ENCODE measurements at regions not wholly inside any gene's neighbourhood (a gene's known extent, or its start where the extent isn't known, plus 50 kb on each side); places are given as distances from the start of the nearest gene placed in this dataset.

DNA sequence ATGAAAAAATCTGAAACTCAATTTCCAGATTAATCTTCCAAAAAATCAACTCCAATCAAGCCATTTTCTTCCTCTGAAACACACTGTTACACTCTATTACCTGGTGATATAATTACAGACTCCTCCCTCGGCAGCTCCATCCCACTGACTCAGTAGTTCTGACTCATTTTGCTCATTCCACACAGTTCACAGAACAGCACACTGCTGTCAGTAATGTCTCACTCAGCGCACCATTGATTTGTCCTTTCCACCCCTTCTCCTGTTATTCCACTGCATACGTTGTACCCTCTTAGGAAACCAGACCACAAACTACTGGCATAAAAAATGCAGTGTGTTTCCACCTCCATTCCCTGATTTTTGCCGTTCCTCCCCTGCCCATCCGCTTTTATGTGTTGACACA, 212.7 kb downstream of the SLIT2 start:
- Histone ChIP-seq H3K9me3 (ENCODE audit: control insufficient read depth, low read length) (no peaks in the 10 kb centered on the region), H3K36me3 (ENCODE audit: control insufficient read depth, insufficient read depth, low read length) (no peaks in the 10 kb centered on the region), H3K4me1 (ENCODE audit: control insufficient read depth, insufficient read depth, low read length) (no peaks in the 10 kb centered on the region), H3K27me3 (ENCODE audit: control insufficient read depth, insufficient read depth, low read length) (no peaks in the 10 kb centered on the region), H3K4me3 (ENCODE audit: low read length) (no peak overlapping the region), H3K9ac (ENCODE audit: low read length) (no peak overlapping the region)

DNA sequence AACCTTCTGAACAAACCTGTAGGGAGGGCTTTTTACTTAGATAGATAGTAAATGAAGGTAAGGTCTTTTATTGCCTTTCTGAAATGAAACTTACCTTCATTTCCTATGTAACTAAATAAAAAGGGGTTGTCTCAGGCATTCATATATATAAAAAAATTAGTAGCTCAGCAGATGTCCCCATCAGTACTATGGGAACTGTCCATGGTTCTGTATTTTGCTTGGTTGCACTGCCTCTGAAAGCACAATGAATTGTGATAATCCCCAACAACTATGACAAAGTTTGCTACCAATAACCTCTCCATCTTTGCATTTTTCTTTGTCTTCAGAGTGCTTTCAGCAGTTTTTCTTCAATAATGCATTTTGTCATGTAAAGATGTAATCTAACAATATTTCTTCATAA, 222.4 kb downstream of the SLIT2 start:
- Histone ChIP-seq H3K9ac (ENCODE audit: low read length) (no peak overlapping the region), H3K4me3 (ENCODE audit: low read length) (no peak overlapping the region), H3K27me3 (ENCODE audit: control insufficient read depth, insufficient read depth, low read length) (no peaks in the 10 kb centered on the region), H3K4me1 (ENCODE audit: control insufficient read depth, insufficient read depth, low read length) (no peaks in the 10 kb centered on the region), H3K36me3 (ENCODE audit: control insufficient read depth, insufficient read depth, low read length) (no peaks in the 10 kb centered on the region), H3K9me3 (ENCODE audit: control insufficient read depth, low read length) (no peaks in the 10 kb centered on the region)

DNA sequence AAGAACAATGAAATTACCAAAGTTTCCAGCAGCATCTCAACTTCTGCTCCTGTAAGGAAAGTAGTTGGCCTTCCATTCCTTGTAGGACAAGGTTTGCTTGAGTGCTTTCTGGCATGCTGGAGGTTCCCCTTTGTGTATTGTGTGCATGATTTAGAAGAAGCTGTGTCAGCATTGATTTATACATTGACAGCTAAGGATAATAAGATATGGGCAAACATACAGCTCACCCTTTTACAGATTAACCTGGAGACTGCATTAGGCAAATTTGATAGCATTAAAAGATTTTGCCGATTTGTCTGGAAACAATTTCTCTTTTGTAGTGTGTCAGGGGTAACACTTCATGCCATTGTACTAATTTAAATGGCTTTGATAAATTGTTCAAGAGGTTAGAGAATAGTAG, 221.8 kb upstream of the PACRGL start:
- no peaks in the 10 kb centered on the region for H3K27me3 ChIP-seq (ENCODE audit: control insufficient read depth, insufficient read depth, low read length)
- H3K9me3 ChIP-seq (ENCODE audit: control insufficient read depth, low read length), result no peaks in the 10 kb centered on the region
- H3K9ac ChIP-seq (ENCODE audit: low read length), result no peak overlapping the region
- H3K36me3 ChIP-seq (ENCODE audit: control insufficient read depth, insufficient read depth, low read length), result no peaks in the 10 kb centered on the region
- H3K4me3 ChIP-seq (ENCODE audit: low read length), result no peak overlapping the region
- H3K4me1 ChIP-seq (ENCODE audit: control insufficient read depth, insufficient read depth, low read length), result no peaks in the 10 kb centered on the region

DNA sequence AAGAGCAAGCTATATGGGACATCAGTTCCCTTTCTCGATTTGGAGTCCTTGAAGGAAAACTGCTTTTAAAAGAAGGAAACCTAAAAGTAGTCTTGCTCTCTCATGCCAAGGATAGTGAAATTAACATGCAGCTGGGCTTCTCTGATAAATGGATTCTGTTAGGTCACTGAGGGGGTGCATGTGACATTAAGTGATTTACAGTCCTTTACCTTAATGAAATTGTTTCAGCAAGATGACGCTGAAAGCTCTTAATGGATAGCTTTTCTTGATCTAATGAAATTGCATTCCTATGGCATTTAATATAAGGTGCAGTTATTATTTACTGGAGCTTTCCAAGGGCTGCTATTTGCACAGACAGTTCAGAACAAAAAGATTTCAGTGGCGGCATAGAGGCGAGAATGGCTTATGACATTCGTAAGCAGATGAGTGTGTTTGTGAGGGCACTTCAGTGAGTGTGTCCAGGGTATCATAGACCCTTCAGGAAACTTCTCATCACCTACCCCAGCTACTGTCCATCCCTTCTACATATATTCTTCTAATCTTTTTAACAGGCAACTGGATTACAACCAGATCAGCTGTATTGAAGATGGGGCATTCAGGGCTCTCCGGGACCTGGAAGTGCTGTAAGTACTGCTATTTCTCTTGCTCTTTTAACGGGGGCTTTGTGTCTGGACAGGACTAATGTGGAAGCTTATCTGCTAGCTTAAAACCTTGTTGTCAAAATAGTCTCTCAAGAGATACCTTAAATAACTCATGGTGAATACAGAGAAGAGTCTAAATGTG, 219.9 kb upstream of the PACRGL start:
- Histone ChIP-seq H3K4me3 (ENCODE audit: low read length) (no peak overlapping the region), H3K4me1 (ENCODE audit: control insufficient read depth, insufficient read depth, low read length) (no peaks in the 10 kb centered on the region), H3K36me3 (ENCODE audit: control insufficient read depth, insufficient read depth, low read length) (no peaks in the 10 kb centered on the region), H3K9me3 (ENCODE audit: control insufficient read depth, low read length) (no peaks in the 10 kb centered on the region), H3K9ac (ENCODE audit: low read length) (no peak overlapping the region), H3K27me3 (ENCODE audit: control insufficient read depth, insufficient read depth, low read length) (no peaks in the 10 kb centered on the region)

DNA sequence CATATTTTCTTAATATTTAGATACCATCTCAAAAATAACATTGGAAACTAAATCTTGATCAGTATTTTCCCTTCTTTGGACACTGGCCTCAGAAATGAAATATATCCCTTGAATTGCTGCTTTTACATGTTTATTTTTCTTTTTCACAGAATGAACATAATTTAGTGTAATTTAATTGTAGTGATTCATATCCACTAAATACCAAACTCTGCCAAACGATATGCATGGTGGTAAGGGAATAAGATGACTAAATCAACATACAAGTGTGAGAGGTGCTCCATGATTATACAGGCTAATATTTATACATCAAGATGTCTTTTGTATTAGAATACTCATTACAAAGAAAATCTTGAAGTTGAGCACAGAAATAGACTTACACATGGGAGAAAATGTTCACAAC, 216.8 kb upstream of the PACRGL start:
- Histone ChIP-seq H3K36me3 (ENCODE audit: control insufficient read depth, insufficient read depth, low read length) (no peaks in the 10 kb centered on the region), H3K9ac (ENCODE audit: low read length) (no peak overlapping the region), H3K4me1 (ENCODE audit: control insufficient read depth, insufficient read depth, low read length) (no peaks in the 10 kb centered on the region), H3K9me3 (ENCODE audit: control insufficient read depth, low read length) (no peaks in the 10 kb centered on the region), H3K4me3 (ENCODE audit: low read length) (no peak overlapping the region), H3K27me3 (ENCODE audit: control insufficient read depth, insufficient read depth, low read length) (no peaks in the 10 kb centered on the region)

DNA sequence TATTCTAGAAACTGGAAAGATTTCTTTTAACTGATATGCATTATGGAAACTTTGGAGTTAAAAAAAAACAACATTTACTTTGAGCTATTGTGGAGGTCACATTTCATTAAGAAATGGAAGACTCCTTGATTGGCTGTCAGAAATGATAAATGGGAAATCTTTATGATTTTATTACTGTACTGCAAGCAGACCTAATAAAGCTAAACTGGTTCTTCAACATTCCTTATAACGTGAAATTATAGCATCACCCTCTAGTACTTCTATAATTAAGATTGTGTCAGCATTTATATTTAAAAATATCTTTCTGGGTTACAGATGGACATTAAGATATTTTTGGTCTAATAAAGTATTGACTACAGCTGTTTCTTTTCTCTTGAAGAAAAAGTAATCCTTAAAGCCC, 213.8 kb upstream of the PACRGL start:
- H3K36me3 ChIP-seq (ENCODE audit: control insufficient read depth, insufficient read depth, low read length), result no peaks in the 10 kb centered on the region
- no peak overlapping the region for H3K9ac ChIP-seq (ENCODE audit: low read length)
- no peaks in the 10 kb centered on the region for H3K27me3 ChIP-seq (ENCODE audit: control insufficient read depth, insufficient read depth, low read length)
- no peak overlapping the region for H3K4me3 ChIP-seq (ENCODE audit: low read length)
- H3K9me3 ChIP-seq (ENCODE audit: control insufficient read depth, low read length), result no peaks in the 10 kb centered on the region
- H3K4me1 ChIP-seq (ENCODE audit: control insufficient read depth, insufficient read depth, low read length), result no peaks in the 10 kb centered on the region

DNA sequence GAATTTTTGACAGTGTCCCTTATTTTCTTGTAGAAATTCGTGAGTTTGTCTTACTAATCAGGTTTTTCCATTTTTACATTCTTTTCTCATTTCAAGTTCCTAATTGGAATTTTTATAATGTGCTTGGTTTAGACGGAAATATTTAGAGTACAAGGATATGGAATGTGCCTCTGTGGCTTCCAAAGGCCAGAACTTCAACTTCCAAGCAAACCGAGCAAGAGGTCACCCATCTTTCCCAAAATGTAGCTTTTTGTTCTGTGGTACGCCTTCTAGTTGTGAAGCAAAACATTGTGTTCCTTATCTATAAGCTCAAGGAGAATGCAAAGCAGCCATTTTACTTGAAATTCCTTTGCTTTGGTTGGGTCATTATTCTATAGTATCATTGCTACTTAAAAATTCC, 212.8 kb upstream of the PACRGL start:
- H3K4me1 ChIP-seq (ENCODE audit: control insufficient read depth, insufficient read depth, low read length), result no peaks in the 10 kb centered on the region
- H3K9me3 ChIP-seq (ENCODE audit: control insufficient read depth, low read length), result no peaks in the 10 kb centered on the region
- no peaks in the 10 kb centered on the region for H3K27me3 ChIP-seq (ENCODE audit: control insufficient read depth, insufficient read depth, low read length)
- no peak overlapping the region for H3K9ac ChIP-seq (ENCODE audit: low read length)
- H3K4me3 ChIP-seq (ENCODE audit: low read length), result no peak overlapping the region
- no peaks in the 10 kb centered on the region for H3K36me3 ChIP-seq (ENCODE audit: control insufficient read depth, insufficient read depth, low read length)

DNA sequence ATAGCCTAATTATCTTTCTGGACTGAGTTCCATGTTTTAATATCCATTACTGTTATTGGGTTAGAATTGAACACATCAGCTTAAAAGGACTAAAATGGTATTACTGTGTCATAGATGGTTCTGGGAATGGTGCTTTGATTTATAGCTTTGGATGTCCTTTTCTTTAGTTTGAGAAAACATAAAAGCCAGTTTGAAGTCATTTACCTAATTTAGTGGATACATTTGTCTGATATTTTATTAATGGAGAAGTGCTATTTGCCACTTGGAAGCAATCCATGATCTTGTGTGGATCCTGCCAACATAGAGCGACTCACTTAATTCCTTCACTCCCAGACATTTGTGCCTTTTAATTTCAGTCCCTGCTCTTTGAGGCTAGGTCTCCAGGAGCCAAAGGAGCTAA, 212.4 kb upstream of the PACRGL start:
- Histone ChIP-seq H3K4me1 (ENCODE audit: control insufficient read depth, insufficient read depth, low read length) (no peaks in the 10 kb centered on the region), H3K9me3 (ENCODE audit: control insufficient read depth, low read length) (no peaks in the 10 kb centered on the region), H3K9ac (ENCODE audit: low read length) (no peak overlapping the region), H3K4me3 (ENCODE audit: low read length) (no peak overlapping the region), H3K27me3 (ENCODE audit: control insufficient read depth, insufficient read depth, low read length) (no peaks in the 10 kb centered on the region), H3K36me3 (ENCODE audit: control insufficient read depth, insufficient read depth, low read length) (no peaks in the 10 kb centered on the region)

DNA sequence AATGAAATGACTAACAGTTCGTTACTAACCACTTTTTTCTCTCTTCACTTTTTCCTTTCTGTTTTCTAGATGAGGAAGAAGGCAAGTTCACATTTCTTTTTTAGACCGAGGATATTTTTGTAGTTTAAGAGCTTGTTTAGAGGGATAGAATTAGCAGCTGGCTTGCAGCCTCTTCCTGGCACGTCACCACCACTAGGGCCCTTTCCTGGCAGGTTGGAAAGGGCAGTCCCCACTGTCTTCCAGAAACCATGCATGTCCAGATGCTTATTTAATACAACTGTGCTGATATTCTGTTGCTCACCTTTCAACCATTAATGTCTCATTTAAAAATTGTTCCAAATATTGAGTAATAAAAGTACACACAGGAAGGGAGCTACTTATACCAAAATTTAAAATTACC, 209.5 kb upstream of the PACRGL start:
- H3K4me3 ChIP-seq (ENCODE audit: low read length), result no peak overlapping the region
- no peaks in the 10 kb centered on the region for H3K9me3 ChIP-seq (ENCODE audit: control insufficient read depth, low read length)
- no peaks in the 10 kb centered on the region for H3K36me3 ChIP-seq (ENCODE audit: control insufficient read depth, insufficient read depth, low read length)
- no peak overlapping the region for H3K9ac ChIP-seq (ENCODE audit: low read length)
- no peaks in the 10 kb centered on the region for H3K27me3 ChIP-seq (ENCODE audit: control insufficient read depth, insufficient read depth, low read length)
- H3K4me1 ChIP-seq (ENCODE audit: control insufficient read depth, insufficient read depth, low read length), result no peaks in the 10 kb centered on the region

DNA sequence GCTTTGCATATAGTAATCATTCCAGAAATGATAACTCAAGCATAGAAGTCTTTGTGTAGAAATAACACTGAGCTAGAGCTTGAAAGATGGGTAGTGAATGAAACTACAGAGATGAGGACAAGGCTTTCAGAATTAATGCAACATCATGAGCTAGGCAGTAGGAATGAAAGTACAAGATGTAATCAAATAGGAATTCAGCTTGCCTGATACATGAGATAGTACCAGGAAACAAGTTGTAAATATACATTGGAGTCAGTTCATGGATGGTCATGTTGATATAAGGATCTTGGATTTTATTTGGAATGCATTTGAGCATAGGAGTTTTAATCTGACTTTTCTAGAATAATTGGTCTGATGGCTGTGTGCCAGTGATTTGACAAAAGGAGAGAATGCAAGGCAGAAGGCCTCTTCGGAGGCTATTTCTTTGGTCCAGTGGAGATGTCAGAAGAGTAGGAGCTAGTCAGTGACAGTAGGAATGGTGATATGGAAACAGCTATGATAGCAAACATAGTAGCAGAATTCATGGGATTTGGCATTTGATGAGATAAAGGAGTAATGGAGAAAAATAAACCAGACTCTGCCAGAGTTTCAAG, 206.4 kb upstream of the PACRGL start:
- H3K9ac ChIP-seq (ENCODE audit: low read length), result no peak overlapping the region
- H3K4me3 ChIP-seq (ENCODE audit: low read length), result no peak overlapping the region
- no peaks in the 10 kb centered on the region for H3K9me3 ChIP-seq (ENCODE audit: control insufficient read depth, low read length)
- no peaks in the 10 kb centered on the region for H3K4me1 ChIP-seq (ENCODE audit: control insufficient read depth, insufficient read depth, low read length)
- no peaks in the 10 kb centered on the region for H3K27me3 ChIP-seq (ENCODE audit: control insufficient read depth, insufficient read depth, low read length)
- no peaks in the 10 kb centered on the region for H3K36me3 ChIP-seq (ENCODE audit: control insufficient read depth, insufficient read depth, low read length)

DNA sequence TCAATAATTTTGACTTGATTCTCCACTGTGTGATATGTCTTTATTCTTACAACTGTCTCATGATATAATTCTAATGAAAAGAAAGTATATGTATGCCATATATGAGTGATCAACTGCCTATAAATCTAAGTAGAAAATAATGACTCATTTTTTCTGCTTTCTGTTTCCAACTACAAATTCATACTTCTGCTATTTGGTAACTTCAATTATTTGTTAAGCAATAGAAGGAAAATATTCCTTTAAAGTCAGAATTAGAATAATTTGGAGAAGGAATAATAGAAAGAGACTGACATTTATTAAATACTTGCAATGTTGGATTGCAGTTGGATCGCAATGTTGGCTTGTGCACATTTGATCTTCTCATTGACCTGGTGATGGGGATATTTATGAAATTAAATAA, 204.2 kb upstream of the PACRGL start:
- Histone ChIP-seq H3K27me3 (ENCODE audit: control insufficient read depth, insufficient read depth, low read length) (no peaks in the 10 kb centered on the region), H3K9ac (ENCODE audit: low read length) (no peak overlapping the region), H3K4me1 (ENCODE audit: control insufficient read depth, insufficient read depth, low read length) (no peaks in the 10 kb centered on the region), H3K9me3 (ENCODE audit: control insufficient read depth, low read length) (no peaks in the 10 kb centered on the region), H3K36me3 (ENCODE audit: control insufficient read depth, insufficient read depth, low read length) (no peaks in the 10 kb centered on the region), H3K4me3 (ENCODE audit: low read length) (no peak overlapping the region)

DNA sequence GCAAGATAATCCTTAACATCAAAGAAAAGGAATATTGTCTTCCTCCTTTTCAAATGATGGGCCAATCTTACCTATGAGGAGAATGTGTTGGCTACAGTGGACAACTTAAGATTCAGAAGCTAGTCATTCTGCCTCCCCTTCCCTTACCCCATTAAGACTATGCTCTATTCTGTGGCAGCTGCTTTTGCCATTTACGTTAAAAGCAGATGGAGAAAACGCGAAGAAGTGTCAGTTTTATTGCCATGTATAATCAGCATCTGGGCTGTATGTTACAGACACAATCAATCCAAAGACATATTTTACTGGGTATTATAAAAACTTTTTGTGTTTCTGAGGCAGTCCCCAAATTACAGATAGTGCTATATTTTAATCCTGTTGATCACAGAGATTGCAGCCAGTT, 196.1 kb upstream of the PACRGL start:
- Histone ChIP-seq H3K27me3 (ENCODE audit: control insufficient read depth, insufficient read depth, low read length) (no peaks in the 10 kb centered on the region), H3K9me3 (ENCODE audit: control insufficient read depth, low read length) (no peaks in the 10 kb centered on the region), H3K4me1 (ENCODE audit: control insufficient read depth, insufficient read depth, low read length) (no peaks in the 10 kb centered on the region), H3K4me3 (ENCODE audit: low read length) (no peak overlapping the region), H3K36me3 (ENCODE audit: control insufficient read depth, insufficient read depth, low read length) (no peaks in the 10 kb centered on the region), H3K9ac (ENCODE audit: low read length) (no peak overlapping the region)

DNA sequence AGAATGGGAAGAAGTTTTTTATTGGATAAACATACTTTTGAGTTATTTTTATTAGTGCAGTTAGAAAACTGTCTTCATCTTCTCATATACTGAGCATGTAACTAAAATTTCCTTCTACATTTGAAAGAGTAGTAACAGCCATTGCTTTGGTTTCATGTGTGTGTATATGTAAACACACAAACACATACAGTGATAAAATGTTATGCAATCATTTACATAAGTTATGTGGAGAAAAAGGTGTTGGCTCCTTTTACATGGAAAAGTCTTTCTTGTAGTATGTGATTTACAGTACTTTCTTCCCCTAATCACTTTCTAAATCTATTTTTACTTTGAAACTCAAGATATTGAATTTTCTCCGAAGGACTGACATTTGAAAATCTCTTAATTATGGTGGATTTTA, 194.3 kb upstream of the PACRGL start:
- Histone ChIP-seq H3K27me3 (ENCODE audit: control insufficient read depth, insufficient read depth, low read length) (no peaks in the 10 kb centered on the region), H3K9me3 (ENCODE audit: control insufficient read depth, low read length) (no peaks in the 10 kb centered on the region), H3K36me3 (ENCODE audit: control insufficient read depth, insufficient read depth, low read length) (no peaks in the 10 kb centered on the region), H3K9ac (ENCODE audit: low read length) (no peak overlapping the region), H3K4me3 (ENCODE audit: low read length) (no peak overlapping the region), H3K4me1 (ENCODE audit: control insufficient read depth, insufficient read depth, low read length) (no peaks in the 10 kb centered on the region)

Measured in mucosa of stomach (tissue), 1 donor.